Muscle layer of duodenum (tissue), 2 donors: ENCODE measurements at regions not wholly inside any gene's neighbourhood (a gene's known extent, or its start where the extent isn't known, plus 50 kb on each side); places are given as distances from the start of the nearest gene placed in this dataset.

Experiments used
- H3K27ac ChIP-seq: one replicate; pipeline ENCODE4 v1.7.0; 2013; ENCODE audit warnings: mild to moderate bottlenecking, low read length
- H3K27me3 ChIP-seq: one replicate; pipeline ENCODE4 v1.7.0; 2013; ENCODE audit warnings: low read depth, mild to moderate bottlenecking, control low read depth, low read length
- H3K36me3 ChIP-seq, 2 donors: one replicate each; pipeline ENCODE4 v1.7.0; 2013; ENCODE audit warnings: low read length in 2 of 2, control low read depth in 1 of 2, mild to moderate bottlenecking in 1 of 2; ENCODE audit not compliant: insufficient read depth in 2 of 2, control insufficient read depth in 1 of 2
- H3K4me1 ChIP-seq, 2 donors: one replicate each; pipeline ENCODE4 v1.7.0; 2013; ENCODE audit warnings: low read length in 2 of 2, mild to moderate bottlenecking in 2 of 2, control low read depth in 1 of 2, moderate library complexity in 1 of 2; ENCODE audit not compliant: insufficient read depth in 2 of 2, control insufficient read depth in 1 of 2
- H3K4me3 ChIP-seq, 2 donors: one replicate each; pipeline ENCODE4 v1.7.0; 2013; ENCODE audit warnings: low read length in 2 of 2, low read depth in 1 of 2, mild to moderate bottlenecking in 1 of 2
- H3K9me3 ChIP-seq, 2 donors: one replicate each; pipeline ENCODE4 v1.7.0; 2013; ENCODE audit warnings: low read length in 2 of 2, control low read depth in 1 of 2, mild to moderate bottlenecking in 1 of 2; ENCODE audit not compliant: control insufficient read depth in 1 of 2
- donor health status: healthy.

DNA sequence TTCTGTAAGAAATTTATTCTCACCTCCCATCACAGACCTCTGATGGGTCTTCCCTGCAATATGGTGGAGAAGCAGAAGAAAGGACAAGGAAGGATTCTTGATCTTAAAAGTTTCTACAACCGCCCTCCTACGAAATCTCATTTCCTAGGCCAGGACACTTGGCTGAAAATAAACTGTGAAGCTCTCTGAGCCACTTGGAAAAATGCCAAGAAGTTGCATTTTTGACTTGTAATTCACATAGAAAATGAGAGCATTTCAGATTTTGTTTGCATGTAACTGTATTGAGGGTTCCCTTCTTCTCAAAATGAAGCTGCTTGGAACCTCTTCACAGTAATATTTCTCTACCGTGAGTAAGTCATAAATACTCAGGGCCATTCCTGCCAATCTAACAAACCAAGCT, 458.3 kb upstream of the SLC14A2 start:
- H3K36me3 ChIP-seq = no peaks in the 10 kb centered on the region
- no peaks in the 10 kb centered on the region for H3K9me3 ChIP-seq
- H3K27me3 ChIP-seq = no peaks in the 10 kb centered on the region
- H3K4me3 ChIP-seq = no peak overlapping the region
- no peaks in the 10 kb centered on the region for H3K4me1 ChIP-seq
- no peak overlapping the region for H3K27ac ChIP-seq

DNA sequence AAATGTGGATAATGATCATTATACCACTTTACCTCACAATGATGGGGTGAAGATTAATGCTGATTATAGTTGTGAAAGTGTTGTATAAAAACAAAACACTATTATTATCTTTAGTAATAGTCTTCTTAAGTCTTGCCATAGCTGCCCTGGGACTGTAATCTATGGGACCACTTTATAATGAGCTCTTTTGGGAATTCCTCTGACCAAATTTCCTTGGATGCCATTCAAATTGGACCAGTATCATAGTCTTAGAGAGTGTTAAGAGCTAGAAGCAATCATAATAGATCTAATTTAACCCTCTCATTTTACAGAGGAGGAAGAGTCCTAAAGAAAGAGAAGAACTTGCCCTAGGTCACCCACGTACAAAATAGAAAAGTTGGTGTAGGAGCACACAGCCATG, 457.7 kb upstream of the SLC14A2 start:
- Histone ChIP-seq H3K36me3 (no peaks in the 10 kb centered on the region), H3K27me3 (no peaks in the 10 kb centered on the region), H3K9me3 (no peaks in the 10 kb centered on the region), H3K27ac (no peak overlapping the region), H3K4me3 (no peak overlapping the region), H3K4me1 (no peaks in the 10 kb centered on the region)

- H3K4me3 ChIP-seq = no peak overlapping the region
- no peaks in the 10 kb centered on the region for H3K9me3 ChIP-seq
- H3K27ac ChIP-seq = no peak overlapping the region
- H3K4me1 ChIP-seq = no peaks in the 10 kb centered on the region
- no peaks in the 10 kb centered on the region for H3K27me3 ChIP-seq
- H3K36me3 ChIP-seq = no peaks in the 10 kb centered on the region
These were observed 453.4 kb upstream of the SLC14A2 start for GRCh38 chr18:45161850-45162249.

DNA sequence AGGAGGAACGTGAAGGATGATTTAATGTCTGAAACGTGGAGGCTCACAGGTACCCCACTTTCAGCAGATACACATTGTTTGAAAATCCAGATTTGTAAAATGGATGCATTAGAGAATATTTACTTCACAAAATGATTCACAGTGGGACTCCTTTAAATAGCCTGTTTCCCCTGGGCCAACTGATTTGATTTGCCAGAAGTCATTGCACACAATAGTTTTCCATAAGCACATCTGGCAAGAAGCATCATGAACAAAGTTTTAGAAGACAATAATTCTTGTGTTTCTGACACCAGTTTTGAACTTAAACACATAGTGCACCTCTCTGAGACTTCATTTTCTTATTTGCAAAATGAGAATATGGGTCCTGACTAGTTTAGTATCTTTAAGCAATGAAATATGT, 451.4 kb upstream of the SLC14A2 start:
- Histone ChIP-seq H3K9me3 (no peaks in the 10 kb centered on the region), H3K4me1 (no peaks in the 10 kb centered on the region), H3K36me3 (no peaks in the 10 kb centered on the region), H3K27me3 (no peaks in the 10 kb centered on the region), H3K27ac (no peak overlapping the region), H3K4me3 (no peak overlapping the region)

GRCh38 chr18:45164551-45164950, 450.7 kb upstream of the SLC14A2 start:
- no peaks in the 10 kb centered on the region for H3K4me1 ChIP-seq
- no peaks in the 10 kb centered on the region for H3K9me3 ChIP-seq
- no peak overlapping the region for H3K27ac ChIP-seq
- no peak overlapping the region for H3K4me3 ChIP-seq
- H3K36me3 ChIP-seq = no peaks in the 10 kb centered on the region
- H3K27me3 ChIP-seq = no peaks in the 10 kb centered on the region

DNA sequence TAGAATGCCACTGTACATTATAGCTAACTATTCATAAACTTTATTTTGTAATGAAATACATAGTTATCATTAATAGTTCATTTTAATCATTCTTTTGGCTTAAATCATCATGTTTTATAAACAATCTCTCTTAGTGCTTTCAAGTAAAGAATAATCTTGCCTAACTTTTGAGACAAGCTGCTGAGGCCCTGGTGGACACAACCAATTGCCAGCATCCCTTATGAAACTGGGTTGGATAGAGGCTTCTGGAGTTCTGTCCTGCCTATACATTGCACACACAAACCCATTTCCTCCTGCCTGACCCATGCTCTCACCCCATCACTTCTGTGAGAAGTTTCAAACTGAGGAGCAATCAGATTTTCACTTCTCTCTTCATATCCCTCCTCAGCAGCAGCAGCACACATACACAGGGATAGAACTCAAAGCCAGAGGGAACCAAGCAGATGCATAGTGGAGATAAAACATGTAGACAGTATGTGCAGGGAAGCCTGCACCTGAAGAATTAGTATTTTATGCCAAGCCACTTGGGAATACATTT, 450.0 kb upstream of the SLC14A2 start:
- H3K9me3 ChIP-seq = no peaks in the 10 kb centered on the region
- H3K27ac ChIP-seq = no peak overlapping the region
- H3K4me3 ChIP-seq = no peak overlapping the region
- H3K36me3 ChIP-seq = no peaks in the 10 kb centered on the region
- no peaks in the 10 kb centered on the region for H3K27me3 ChIP-seq
- no peaks in the 10 kb centered on the region for H3K4me1 ChIP-seq

- Histone ChIP-seq H3K36me3 (no peaks in the 10 kb centered on the region), H3K9me3 (no peaks in the 10 kb centered on the region), H3K4me1 (no peaks in the 10 kb centered on the region), H3K27ac (no peak overlapping the region), H3K27me3 (no peaks in the 10 kb centered on the region), H3K4me3 (no peak overlapping the region)
These were observed 449.4 kb upstream of the SLC14A2 start for GRCh38 chr18:45165871-45166270.

- Histone ChIP-seq H3K4me1 (no peaks in the 10 kb centered on the region), H3K27ac (no peak overlapping the region), H3K9me3 (no peaks in the 10 kb centered on the region), H3K36me3 (no peaks in the 10 kb centered on the region), H3K27me3 (no peaks in the 10 kb centered on the region), H3K4me3 (no peak overlapping the region)
These were observed 448.9 kb upstream of the SLC14A2 start for GRCh38 chr18:45166341-45166835.

DNA sequence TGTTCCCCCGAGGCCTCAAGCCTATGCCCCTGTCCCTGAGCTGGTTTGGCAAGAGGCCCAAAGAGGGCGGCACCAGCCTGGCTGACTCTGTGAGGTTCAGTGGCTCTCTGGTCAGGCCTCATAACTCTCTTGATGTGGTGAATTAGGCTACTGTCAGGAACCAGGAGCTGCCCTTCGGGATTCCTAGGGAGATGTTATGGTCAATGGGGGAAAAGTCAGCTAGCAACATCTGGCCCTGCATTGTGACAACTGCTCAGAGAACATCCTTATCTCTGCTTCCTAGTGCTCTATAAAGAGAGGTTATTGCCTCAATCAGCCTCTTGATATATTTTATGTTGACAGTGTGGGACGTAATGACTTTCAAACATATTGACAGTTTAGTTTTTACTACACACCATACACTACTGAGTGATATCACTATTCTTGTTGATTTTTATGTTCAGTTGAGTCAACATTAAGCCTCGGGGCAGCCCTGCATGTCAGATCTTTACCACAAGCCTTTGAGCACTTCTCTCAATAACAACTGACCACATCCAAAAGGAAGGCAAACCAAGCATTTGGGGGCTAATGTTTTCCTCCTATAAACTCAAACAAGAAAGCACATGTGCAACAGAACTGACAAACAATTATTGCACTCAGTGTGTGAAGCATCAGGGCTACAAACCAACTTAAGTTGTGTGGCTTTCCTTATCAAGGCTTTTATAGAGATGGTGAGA, 448.3 kb upstream of the SLC14A2 start:
- no peaks in the 10 kb centered on the region for H3K4me1 ChIP-seq
- H3K27ac ChIP-seq = no peak overlapping the region
- no peak overlapping the region for H3K4me3 ChIP-seq
- no peaks in the 10 kb centered on the region for H3K27me3 ChIP-seq
- no peaks in the 10 kb centered on the region for H3K9me3 ChIP-seq
- no peaks in the 10 kb centered on the region for H3K36me3 ChIP-seq

DNA sequence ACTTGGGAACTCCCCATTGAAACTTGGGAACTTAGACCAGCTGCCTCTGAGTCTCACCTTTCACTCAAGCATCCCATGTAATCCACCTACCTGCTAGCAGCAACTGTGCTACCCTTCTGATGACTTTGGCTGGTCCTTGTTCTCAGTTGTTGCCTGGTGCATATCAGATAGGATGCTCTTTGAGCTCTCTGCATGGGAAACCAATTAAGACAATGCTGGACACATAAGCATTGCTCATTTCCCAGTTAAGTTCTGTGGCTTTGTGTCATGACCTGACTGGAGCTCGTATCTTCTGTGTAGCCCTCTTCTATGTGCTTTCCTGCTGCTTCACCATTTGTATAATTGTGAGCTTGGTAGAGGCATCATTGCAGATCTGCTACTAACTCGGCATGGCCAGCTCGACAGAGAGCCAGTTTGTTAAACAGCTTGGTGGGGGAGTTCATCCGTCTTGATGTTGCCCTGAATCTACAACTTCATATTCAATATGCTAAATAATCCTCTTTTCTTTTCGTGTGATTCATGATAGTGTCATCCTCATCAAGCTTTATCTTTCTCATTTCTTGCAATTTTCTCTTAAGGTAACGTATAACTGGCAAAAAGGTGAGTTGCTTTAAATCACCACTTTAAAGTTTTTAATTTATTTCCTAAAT, 447.5 kb upstream of the SLC14A2 start:
- Histone ChIP-seq H3K36me3 (no peaks in the 10 kb centered on the region), H3K4me1 (no peaks in the 10 kb centered on the region), H3K9me3 (no peaks in the 10 kb centered on the region), H3K27ac (no peak overlapping the region), H3K27me3 (no peaks in the 10 kb centered on the region), H3K4me3 (no peak overlapping the region)

- H3K27ac ChIP-seq = no peak overlapping the region
These were observed 446.2 kb upstream of the SLC14A2 start for GRCh38 chr18:45168866-45169600.

More at GRCh38 chr18:45168866-45169600, 446.2 kb upstream of the SLC14A2 start:
- Histone ChIP-seq H3K4me1 (no peaks in the 10 kb centered on the region), H3K4me3 (no peak overlapping the region), H3K9me3 (no peaks in the 10 kb centered on the region), H3K27me3 (no peaks in the 10 kb centered on the region), H3K36me3 (no peaks in the 10 kb centered on the region)
